Fibroblast of the conjunctiva (primary cell): ENCODE measurements at regions not wholly inside any gene's neighbourhood (a gene's known extent, or its start where the extent isn't known, plus 50 kb on each side); places are given as distances from the start of the nearest gene placed in this dataset.

Experiments
- DNase-seq: peaks from one replicate; pipeline ENCODE4 v3.0.0-alpha.2; 2010; ENCODE audit warnings: low read depth

- no peak for DNase-seq
Measured at GRCh38 chr12:123100882-123101281, 50.0 kb downstream of the PITPNM2 start.

- DNase-seq: no peak
Measured at GRCh38 chr12:123100450-123100849, 50.4 kb downstream of the PITPNM2 start.

GRCh38 chr12:123099560-123100192 is 51.2 kb downstream of the PITPNM2 start:
- DNase-seq: no peak

GRCh38 chr12:123098780-123099179 is 52.1 kb downstream of the PITPNM2 start:
- no peak for DNase-seq

GRCh38 chr12:123097561-123098084 is 53.3 kb downstream of the PITPNM2 start:
- DNase-seq: no peak

- DNase-seq: no peak
Measured at GRCh38 chr12:123096741-123097140, 54.1 kb downstream of the PITPNM2 start.

GRCh38 chr12:123096182-123096581 is 54.7 kb downstream of the PITPNM2 start:
- DNase-seq: no peak

GRCh38 chr12:123095078-123095881 is 55.6 kb downstream of the PITPNM2 start:
- no peak for DNase-seq

- DNase-seq: no peak
Measured at GRCh38 chr12:123094349-123095077, 56.4 kb downstream of the PITPNM2 start.

GRCh38 chr12:123092866-123093265 is 58.0 kb downstream of the PITPNM2 start:
- no peak for DNase-seq

- no peak for DNase-seq
Measured at GRCh38 chr12:123091230-123092150, 59.4 kb downstream of the PITPNM2 start.

GRCh38 chr12:123089631-123090353 is 61.1 kb downstream of the PITPNM2 start:
- DNase-seq: peak; percentile 69

- DNase-seq: no peak
Measured at GRCh38 chr12:123089140-123089539, 61.8 kb downstream of the PITPNM2 start.

GRCh38 chr12:123085730-123086487 is 65.0 kb downstream of the PITPNM2 start:
- DNase-seq: no peak

- no peak for DNase-seq
Measured at GRCh38 chr12:123085066-123085465, 65.8 kb downstream of the PITPNM2 start.

- no peak for DNase-seq
Measured at GRCh38 chr12:123083661-123084571, 67.0 kb downstream of the PITPNM2 start.

GRCh38 chr12:123080634-123081033 is 70.3 kb downstream of the PITPNM2 start:
- no peak for DNase-seq

- DNase-seq: no peak
Measured at GRCh38 chr12:123078531-123079155, 72.2 kb downstream of the PITPNM2 start.

- DNase-seq: no peak
Measured at GRCh38 chr12:123078120-123078465, 72.8 kb downstream of the PITPNM2 start.
